Thyroid gland (tissue), 4 donors: ENCODE measurements at regions not wholly inside any gene's neighbourhood (a gene's known extent, or its start where the extent isn't known, plus 50 kb on each side); places are given as distances from the start of the nearest gene placed in this dataset.

Experiments
- POLR2A ChIP-seq, 2 donors: fragments of 450-650 bp; IDR thresholded peaks; one replicate each; pipeline ENCODE4 v1.6.1; 2017; ENCODE audit warnings: antibody characterized with exemption in 2 of 2, mild to moderate bottlenecking in 2 of 2, moderate library complexity in 1 of 2
- TF ChIP-seq, protein P1 (sequence below), 6 experiments: fragments of 200-600 bp in 3 of 6; fragments of 450-650 bp in 3 of 6; sonication (generic) in 3 of 6; IDR thresholded peaks; one replicate each; pipeline ENCODE4 v1.5.1; 2016 to 2019; ENCODE audit warnings: antibody characterized with exemption in 6 of 6, mild to moderate bottlenecking in 2 of 6, inconsistent platforms in 1 of 6, moderate library complexity in 1 of 6

- TF ChIP-seq, protein P1, sequence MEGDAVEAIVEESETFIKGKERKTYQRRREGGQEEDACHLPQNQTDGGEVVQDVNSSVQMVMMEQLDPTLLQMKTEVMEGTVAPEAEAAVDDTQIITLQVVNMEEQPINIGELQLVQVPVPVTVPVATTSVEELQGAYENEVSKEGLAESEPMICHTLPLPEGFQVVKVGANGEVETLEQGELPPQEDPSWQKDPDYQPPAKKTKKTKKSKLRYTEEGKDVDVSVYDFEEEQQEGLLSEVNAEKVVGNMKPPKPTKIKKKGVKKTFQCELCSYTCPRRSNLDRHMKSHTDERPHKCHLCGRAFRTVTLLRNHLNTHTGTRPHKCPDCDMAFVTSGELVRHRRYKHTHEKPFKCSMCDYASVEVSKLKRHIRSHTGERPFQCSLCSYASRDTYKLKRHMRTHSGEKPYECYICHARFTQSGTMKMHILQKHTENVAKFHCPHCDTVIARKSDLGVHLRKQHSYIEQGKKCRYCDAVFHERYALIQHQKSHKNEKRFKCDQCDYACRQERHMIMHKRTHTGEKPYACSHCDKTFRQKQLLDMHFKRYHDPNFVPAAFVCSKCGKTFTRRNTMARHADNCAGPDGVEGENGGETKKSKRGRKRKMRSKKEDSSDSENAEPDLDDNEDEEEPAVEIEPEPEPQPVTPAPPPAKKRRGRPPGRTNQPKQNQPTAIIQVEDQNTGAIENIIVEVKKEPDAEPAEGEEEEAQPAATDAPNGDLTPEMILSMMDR (IDR thresholded peaks at IDR 0.05) = no peak
- no peak for TF ChIP-seq POLR2A (IDR thresholded peaks at IDR 0.05)
These were observed 163.3 kb upstream of the LEF1 start for GRCh38 chr4:108331905-108332632.
